H1 (cell line): ENCODE measurements at regions not wholly inside any gene's neighbourhood (a gene's known extent, or its start where the extent isn't known, plus 50 kb on each side); places are given as distances from the start of the nearest gene placed in this dataset.

Experiments
- CBX5 ChIP-seq: fragments of 300-800, 300-1000 bp; sonication (generic); IDR thresholded peaks from 2 replicates; pipeline ENCODE4 v1.7.1; 2016; ENCODE audit warnings: antibody characterized with exemption, low read length, low read depth

DNA sequence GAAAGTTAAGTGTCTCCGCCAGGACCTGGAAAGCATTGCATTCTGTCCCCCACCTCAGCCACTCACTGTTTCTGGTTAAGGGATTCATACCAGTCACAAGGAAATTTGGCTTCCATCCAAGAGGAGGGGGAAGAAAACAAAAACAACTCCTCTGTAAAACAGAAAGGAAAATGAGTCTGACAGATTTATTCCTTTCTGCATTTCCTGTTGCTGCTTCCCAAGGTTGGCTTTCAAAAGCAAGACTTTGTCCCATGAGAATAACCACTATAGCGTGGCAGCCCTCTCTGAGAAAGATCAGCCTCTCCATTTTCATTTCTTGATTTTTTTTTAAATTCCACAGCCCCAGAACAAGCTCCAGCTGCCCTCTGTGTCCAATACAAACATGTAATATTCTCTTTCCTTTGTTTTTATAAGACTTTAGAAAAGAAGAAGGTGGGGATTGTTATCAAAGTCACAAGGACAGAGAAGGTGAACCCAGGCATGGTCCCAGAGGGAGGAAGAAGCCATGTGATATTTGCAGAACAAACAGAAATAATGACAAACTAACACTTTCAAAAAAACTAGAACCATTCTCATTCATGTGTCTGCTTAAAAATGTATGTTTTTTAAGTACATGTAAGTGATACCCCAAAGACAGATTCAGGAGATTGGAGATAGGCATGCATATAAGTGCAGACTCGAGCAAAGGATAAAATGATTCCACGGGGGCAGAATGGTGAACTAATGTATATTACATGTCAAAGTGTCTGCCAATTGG, 90.7 kb upstream of the DCLK2 start (continued):
- no peak for TF ChIP-seq CBX5
